ENCODE measurements at regions not wholly inside any gene's neighbourhood (a gene's known extent, or its start where the extent isn't known, plus 50 kb on each side); places are given as distances from the start of the nearest gene placed in this dataset.

DNA sequence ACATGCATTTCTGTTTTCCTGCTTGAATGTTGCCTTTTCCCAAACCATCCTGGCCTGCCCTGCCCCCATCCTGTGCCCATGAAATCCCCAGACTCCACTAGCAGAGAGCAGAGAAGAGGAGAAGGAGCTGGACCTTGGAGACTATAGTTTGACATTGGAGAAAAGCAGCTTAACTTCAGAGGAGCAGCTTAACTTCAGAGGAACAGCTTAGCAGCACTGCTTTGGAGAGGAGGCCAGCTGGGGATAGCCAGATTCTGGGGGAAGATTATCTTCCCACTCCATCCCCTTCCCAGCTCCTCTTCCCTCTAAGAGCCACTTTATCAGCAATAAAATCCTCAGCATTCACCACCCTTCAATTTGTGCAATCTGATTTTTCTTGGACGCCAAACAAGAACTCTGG lies 443.0 kb downstream of the PCDH10 start:
- H4K20me1 ChIP-seq (ENCODE audit: insufficient read depth) = no peaks in the 10 kb centered on the region
- H3K36me3 ChIP-seq (ENCODE audit: low read depth) = no peaks in the 10 kb centered on the region
- no peaks in the 10 kb centered on the region for H3F3A ChIP-seq (ENCODE audit: insufficient read depth)
- 33 to 39% methylated on average over 1 of the region's 1 CpG for WGBS, 2 experiments (ENCODE audit: low coverage in 1 of 2, low lambda C conversion rate in 2 of 2, missing lambda C conversion rate in 2 of 2)
- no peak overlapping the region for H3K4me3 ChIP-seq
- no peak overlapping the region for H3K9ac ChIP-seq
- H3K4me2 ChIP-seq (ENCODE audit: unreplicated experiment) = no peak overlapping the region
- H3K79me2 ChIP-seq (ENCODE audit: insufficient read depth) = no peaks in the 10 kb centered on the region
- no peaks in the 10 kb centered on the region for H3K4me1 ChIP-seq (ENCODE audit: insufficient read depth)
- no peaks in the 10 kb centered on the region for H3K27me3 ChIP-seq (replicated peaks; ENCODE audit: insufficient read depth)
- no peaks in the 10 kb centered on the region for H3K9me3 ChIP-seq (ENCODE audit: low read depth)
- DNase-seq = no peak
- no peak for TF ChIP-seq EZH2 (IDR thresholded peaks at IDR 0.05; ENCODE audit: insufficient read depth, poor library complexity, severe bottlenecking)
- no peak for TF ChIP-seq EZH2phosphoT487 (IDR thresholded peaks at IDR 0.05; ENCODE audit: insufficient read depth, low read depth)
- no peaks in the 10 kb centered on the region; the same call in 1 of the 2 replicates for H3K9me2 ChIP-seq (ENCODE audit: insufficient read depth)
- H2AFZ ChIP-seq = no peak overlapping the region
- H3K27ac ChIP-seq = no peak overlapping the region
- in situ Hi-C loops (cut with MboI) = no loop called here

DNA sequence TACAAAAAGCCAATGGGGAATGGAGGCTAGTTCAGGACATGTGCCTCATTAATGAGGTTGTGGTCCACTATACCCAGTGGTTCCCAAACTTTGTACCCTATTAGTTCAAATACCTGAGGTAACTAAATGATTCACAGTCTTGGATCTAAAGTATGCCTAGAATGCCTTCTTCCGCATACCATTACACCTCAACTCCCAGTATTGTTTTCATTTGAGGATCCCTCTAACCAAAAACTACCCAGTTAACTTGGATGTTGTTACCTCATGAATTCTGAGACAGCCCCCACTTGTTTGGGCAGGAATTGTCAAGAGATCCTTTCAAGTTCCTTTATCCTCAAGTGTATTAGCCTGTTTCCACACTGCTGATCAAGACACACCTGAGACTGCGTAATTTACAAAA lies 439.2 kb downstream of the PCDH10 start:
- H3K27ac ChIP-seq = no peak overlapping the region
- H2AFZ ChIP-seq = no peak overlapping the region
- no peaks in the 10 kb centered on the region for H3K27me3 ChIP-seq (replicated peaks; ENCODE audit: insufficient read depth)
- H3K4me1 ChIP-seq (ENCODE audit: insufficient read depth) = no peaks in the 10 kb centered on the region
- no peak for DNase-seq
- no peaks in the 10 kb centered on the region for H3K79me2 ChIP-seq (ENCODE audit: insufficient read depth)
- WGBS, 2 experiments (ENCODE audit: low coverage in 1 of 2, low lambda C conversion rate in 2 of 2, missing lambda C conversion rate in 2 of 2) = 23 to 37% methylated on average over 2 of the region's 2 CpGs
- no peak overlapping the region for H3K4me3 ChIP-seq
- H3K9me2 ChIP-seq (ENCODE audit: insufficient read depth) = no peaks in the 10 kb centered on the region
- no peak overlapping the region for H3K9ac ChIP-seq
- TF ChIP-seq EZH2 (IDR thresholded peaks at IDR 0.05; ENCODE audit: insufficient read depth, poor library complexity, severe bottlenecking) = no peak
- TF ChIP-seq EZH2phosphoT487 (IDR thresholded peaks at IDR 0.05; ENCODE audit: insufficient read depth, low read depth) = no peak
- no peaks in the 10 kb centered on the region for H4K20me1 ChIP-seq (ENCODE audit: insufficient read depth)
- H3K36me3 ChIP-seq (ENCODE audit: low read depth) = no peaks in the 10 kb centered on the region
- H3K9me3 ChIP-seq (ENCODE audit: low read depth) = no peaks in the 10 kb centered on the region
- in situ Hi-C loops (cut with MboI) = no loop called here
- H3F3A ChIP-seq (ENCODE audit: insufficient read depth) = no peaks in the 10 kb centered on the region
- H3K4me2 ChIP-seq (ENCODE audit: unreplicated experiment) = no peak overlapping the region

DNA sequence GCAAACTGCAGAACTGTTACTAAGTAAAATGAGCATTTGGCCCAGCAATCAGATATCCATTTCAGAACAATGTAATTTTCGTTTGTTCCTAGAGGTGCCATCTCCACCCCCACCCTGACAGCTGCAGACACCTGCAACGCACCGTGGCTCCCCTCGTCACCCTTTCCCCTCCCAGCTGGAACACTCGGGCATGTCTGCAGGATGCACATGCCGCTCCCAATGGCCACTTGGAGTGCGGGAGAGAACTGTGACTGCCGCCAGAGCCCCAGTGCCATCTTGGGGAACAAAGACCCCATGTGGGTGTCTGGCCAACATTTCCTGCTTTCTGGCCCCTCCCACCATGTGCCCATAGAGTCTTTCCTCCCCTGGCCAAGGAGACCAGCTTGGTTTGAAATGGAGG lies 436.2 kb downstream of the PCDH10 start:
- no peaks in the 10 kb centered on the region for H4K20me1 ChIP-seq (ENCODE audit: insufficient read depth)
- no peak overlapping the region for H3K4me3 ChIP-seq
- no peak overlapping the region for H2AFZ ChIP-seq
- in situ Hi-C loops (cut with MboI) = no loop called here
- no peaks in the 10 kb centered on the region for H3F3A ChIP-seq (ENCODE audit: insufficient read depth)
- TF ChIP-seq EZH2phosphoT487 (IDR thresholded peaks at IDR 0.05; ENCODE audit: insufficient read depth, low read depth) (no peak), EZH2 (IDR thresholded peaks at IDR 0.05; ENCODE audit: insufficient read depth, poor library complexity, severe bottlenecking) (no peak)
- no peaks in the 10 kb centered on the region for H3K79me2 ChIP-seq (ENCODE audit: insufficient read depth)
- no peak overlapping the region for H3K9ac ChIP-seq
- no peak overlapping the region for H3K27ac ChIP-seq
- no peak for DNase-seq
- H3K4me2 ChIP-seq (ENCODE audit: unreplicated experiment) = no peak overlapping the region
- no peaks in the 10 kb centered on the region for H3K36me3 ChIP-seq (ENCODE audit: low read depth)
- no peaks in the 10 kb centered on the region for H3K27me3 ChIP-seq (replicated peaks; ENCODE audit: insufficient read depth)
- 30 to 54% methylated on average over 6 to 8 of the region's 8 CpGs for WGBS, 2 experiments (ENCODE audit: low coverage in 1 of 2, low lambda C conversion rate in 2 of 2, missing lambda C conversion rate in 2 of 2)
- no peaks in the 10 kb centered on the region for H3K9me3 ChIP-seq (ENCODE audit: low read depth)
- H3K9me2 ChIP-seq (ENCODE audit: insufficient read depth) = no peaks in the 10 kb centered on the region
- H3K4me1 ChIP-seq (ENCODE audit: insufficient read depth) = no peaks in the 10 kb centered on the region

GRCh38 chr4:133584714-133585113 lies 435.6 kb downstream of the PCDH10 start:
- TF ChIP-seq EZH2phosphoT487 (IDR thresholded peaks at IDR 0.05; ENCODE audit: insufficient read depth, low read depth) = no peak
- TF ChIP-seq EZH2 (IDR thresholded peaks at IDR 0.05; ENCODE audit: insufficient read depth, poor library complexity, severe bottlenecking) = no peak
- in situ Hi-C loops (cut with MboI) = no loop called here
- no peaks in the 10 kb centered on the region for H3K79me2 ChIP-seq (ENCODE audit: insufficient read depth)
- H3F3A ChIP-seq (ENCODE audit: insufficient read depth) = no peaks in the 10 kb centered on the region
- H3K9ac ChIP-seq = no peak overlapping the region
- no peak overlapping the region for H3K4me3 ChIP-seq
- no peaks in the 10 kb centered on the region for H3K4me1 ChIP-seq (ENCODE audit: insufficient read depth)
- no peaks in the 10 kb centered on the region for H3K36me3 ChIP-seq (ENCODE audit: low read depth)
- 30 to 33% methylated on average over 5 of the region's 5 CpGs for WGBS, 2 experiments (ENCODE audit: low coverage in 1 of 2, low lambda C conversion rate in 2 of 2, missing lambda C conversion rate in 2 of 2)
- H3K4me2 ChIP-seq (ENCODE audit: unreplicated experiment) = no peak overlapping the region
- H3K27ac ChIP-seq = no peak overlapping the region
- peak; percentile 1 for DNase-seq
- no peaks in the 10 kb centered on the region for H3K9me3 ChIP-seq (ENCODE audit: low read depth)
- no peaks in the 10 kb centered on the region for H3K27me3 ChIP-seq (replicated peaks; ENCODE audit: insufficient read depth)
- H3K9me2 ChIP-seq (ENCODE audit: insufficient read depth) = no peaks in the 10 kb centered on the region
- no peak overlapping the region for H2AFZ ChIP-seq
- no peaks in the 10 kb centered on the region for H4K20me1 ChIP-seq (ENCODE audit: insufficient read depth)

DNA sequence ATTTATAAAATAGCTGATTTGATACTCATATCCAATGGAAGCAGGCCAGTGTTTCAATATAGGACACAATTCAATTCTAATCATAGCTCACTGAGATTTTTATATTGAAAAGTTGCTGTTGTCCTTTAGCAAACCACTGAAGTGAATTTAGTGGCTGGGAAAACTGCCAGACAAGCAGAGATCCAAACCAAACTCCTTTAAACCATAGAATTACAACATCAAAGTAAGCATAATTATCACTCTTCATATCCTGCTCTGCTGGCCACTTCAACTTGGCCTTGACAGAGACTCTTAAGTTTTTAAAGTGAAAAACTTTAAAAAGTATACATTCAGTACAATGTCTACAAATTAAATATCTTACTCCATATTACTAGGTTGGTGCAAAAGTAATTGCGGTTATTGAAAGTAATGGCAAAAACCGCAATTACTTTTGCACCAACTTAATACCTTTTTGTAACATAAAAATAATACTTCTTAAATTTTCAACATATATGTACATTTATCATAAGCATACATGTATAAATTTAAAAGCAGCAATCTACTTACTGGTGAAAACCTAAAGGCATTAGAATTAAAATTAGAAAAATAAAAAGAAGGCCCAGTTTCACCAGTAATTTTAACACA lies 433.0 kb downstream of the PCDH10 start:
- no peaks in the 10 kb centered on the region for H4K20me1 ChIP-seq (ENCODE audit: insufficient read depth)
- no peaks in the 10 kb centered on the region for H3K27me3 ChIP-seq (replicated peaks; ENCODE audit: insufficient read depth)
- H3K79me2 ChIP-seq (ENCODE audit: insufficient read depth) = no peaks in the 10 kb centered on the region
- H3K27ac ChIP-seq = no peak overlapping the region
- no peaks in the 10 kb centered on the region for H3K9me2 ChIP-seq (ENCODE audit: insufficient read depth)
- no peak overlapping the region for H3K4me3 ChIP-seq
- no peaks in the 10 kb centered on the region for H3K9me3 ChIP-seq (ENCODE audit: low read depth)
- TF ChIP-seq EZH2 (IDR thresholded peaks at IDR 0.05; ENCODE audit: insufficient read depth, poor library complexity, severe bottlenecking) (no peak), EZH2phosphoT487 (IDR thresholded peaks at IDR 0.05; ENCODE audit: insufficient read depth, low read depth) (no peak)
- in situ Hi-C loops (cut with MboI) = no loop called here
- H2AFZ ChIP-seq = no peak overlapping the region
- no peak overlapping the region for H3K9ac ChIP-seq
- DNase-seq = no peak
- H3K4me2 ChIP-seq (ENCODE audit: unreplicated experiment) = no peak overlapping the region
- H3K4me1 ChIP-seq (ENCODE audit: insufficient read depth) = no peaks in the 10 kb centered on the region
- WGBS, 2 experiments (ENCODE audit: low coverage in 1 of 2, low lambda C conversion rate in 2 of 2, missing lambda C conversion rate in 2 of 2) = 39 to 41% methylated on average over 2 of the region's 2 CpGs
- no peaks in the 10 kb centered on the region for H3F3A ChIP-seq (ENCODE audit: insufficient read depth)
- H3K36me3 ChIP-seq (ENCODE audit: low read depth) = no peaks in the 10 kb centered on the region

Data from GM23248 (cell line).